Lung (tissue), 11 donors: ENCODE measurements at regions not wholly inside any gene's neighbourhood (a gene's known extent, or its start where the extent isn't known, plus 50 kb on each side); places are given as distances from the start of the nearest gene placed in this dataset.

Experiments used
- ATAC-seq: fragments of 200-7000 bp; cut with Tn5 transposase; one replicate; pipeline ENCODE4 v1.9.1; 2020; ENCODE audit warnings: moderate number of reproducible peaks; ENCODE audit not compliant: insufficient read depth, low FRiP score
- DNase-seq, 3 donors: peaks; one replicate each; pipeline ENCODE4 v3.0.0-alpha.2; 2013 to 2017
- H3K27ac ChIP-seq, 2 donors: one replicate each; pipeline ENCODE4 v1.5.1; 2013; ENCODE audit warnings: mild to moderate bottlenecking in 2 of 2, moderate library complexity in 2 of 2, control low read depth in 1 of 2, inconsistent platforms in 1 of 2, low read depth in 1 of 2, low read length in 1 of 2
- H3K27me3 ChIP-seq, 3 donors: one replicate each; pipeline ENCODE4 v1.5.1; 2013; ENCODE audit warnings: low read length in 2 of 3; ENCODE audit not compliant: control insufficient read depth in 3 of 3, insufficient read depth in 3 of 3
- H3K36me3 ChIP-seq, 4 donors: one replicate each; pipeline ENCODE4 v1.5.1; 2013; ENCODE audit warnings: low read length in 4 of 4, mild to moderate bottlenecking in 1 of 4, moderate library complexity in 1 of 4; ENCODE audit not compliant: control insufficient read depth in 4 of 4, insufficient read depth in 4 of 4
- H3K4me1 ChIP-seq, 5 donors: one replicate each; pipeline ENCODE4 v1.5.1; 2013; ENCODE audit warnings: low read length in 5 of 5, mild to moderate bottlenecking in 2 of 5, moderate library complexity in 1 of 5; ENCODE audit not compliant: control insufficient read depth in 5 of 5, insufficient read depth in 5 of 5
- H3K4me3 ChIP-seq: one replicate; pipeline ENCODE4 v1.5.1; 2013; ENCODE audit warnings: mild to moderate bottlenecking, control low read depth, moderate library complexity
- H3K9ac ChIP-seq, 2 donors: one replicate each; pipeline ENCODE4 v1.5.1; 2013; ENCODE audit warnings: low read length in 2 of 2, control low read depth in 1 of 2; ENCODE audit not compliant: insufficient read depth in 1 of 2
- H3K9me3 ChIP-seq, 4 donors: one replicate each; pipeline ENCODE4 v1.5.1; 2013; ENCODE audit warnings: low read length in 3 of 4, mild to moderate bottlenecking in 1 of 4, moderate library complexity in 1 of 4; ENCODE audit not compliant: control insufficient read depth in 4 of 4, insufficient read depth in 3 of 4
- CTCF ChIP-seq: IDR thresholded peaks from 2 replicates; pipeline ENCODE4 v1.5.1; 2012; ENCODE audit warnings: mild to moderate bottlenecking; ENCODE audit errors: control extremely low read depth, extremely low read depth
- WGBS, 2 donors: extraction: QIAGEN DNeasy Blood & Tissue Kit; methylation state at CpG; one replicate each; pipeline ENCODE4 v1.1.7; 2013; 5-methylcytosine and 5-hydroxymethylcytosine counted together
- donor health status: control.
- donor health status: control.
- donor health status: Bipolar disorder and iron deficiency.
- donor health status: healthy.
- donor health status: DM: yes; HTN: yes; CAD: no.

- no peak overlapping the region for H3K4me3 ChIP-seq
- H3K27me3 ChIP-seq: no peaks in the 10 kb centered on the region
- no peak for ATAC-seq
- TF ChIP-seq CTCF: no peak
- no peaks in the 10 kb centered on the region for H3K36me3 ChIP-seq
- WGBS, 2 donors: 92 to 93% methylated on average over 6 of the region's 6 CpGs
- H3K9me3 ChIP-seq: peaks cover 0 to 2% (median 0%) of the 10 kb centered on the region in 4 donors
- DNase-seq: no peak
- no peak overlapping the region for H3K9ac ChIP-seq
- peaks cover 0 to 42% (median 11%) of the 10 kb centered on the region in 5 donors for H3K4me1 ChIP-seq
- no peak overlapping the region for H3K27ac ChIP-seq
These were observed 84.1 kb downstream of the KLF4 start for GRCh38 chr9:107405511-107405910.

- ATAC-seq (no peak), DNase-seq (peak; percentile 50 to 82 (median 81))
- 80 to 82% methylated on average over 8 of the region's 8 CpGs for WGBS, 2 donors
- Histone ChIP-seq H3K9me3 (peaks cover 0 to 2% (median 0%) of the 10 kb centered on the region in 4 donors), H3K9ac (no peak overlapping the region), H3K27me3 (no peaks in the 10 kb centered on the region), H3K4me3 (no peak overlapping the region), H3K36me3 (no peaks in the 10 kb centered on the region), H3K27ac (no peak overlapping the region), H3K4me1 (peaks cover 0 to 39% (median 11%) of the 10 kb centered on the region in 5 donors)
- TF ChIP-seq CTCF: no peak
These were observed 84.8 kb downstream of the KLF4 start for GRCh38 chr9:107404736-107405135.

GRCh38 chr9:107404161-107404560 is 85.4 kb downstream of the KLF4 start:
- no peak overlapping the region for H3K27ac ChIP-seq
- H3K4me1 ChIP-seq: peaks cover 0 to 38% (median 10%) of the 10 kb centered on the region in 5 donors
- H3K36me3 ChIP-seq: no peaks in the 10 kb centered on the region
- no peaks in the 10 kb centered on the region for H3K27me3 ChIP-seq
- no peak overlapping the region for H3K4me3 ChIP-seq
- WGBS, 2 donors: 74 to 85% methylated on average over 2 of the region's 2 CpGs
- peaks cover 0 to 2% (median 0%) of the 10 kb centered on the region in 4 donors for H3K9me3 ChIP-seq
- ATAC-seq (no peak), DNase-seq (peak; percentile 87 to 97 (median 97))
- H3K9ac ChIP-seq: no peak overlapping the region
- no peak for TF ChIP-seq CTCF
